Kidney glomerular epithelial cell (primary cell): ENCODE measurements at regions not wholly inside any gene's neighbourhood (a gene's known extent, or its start where the extent isn't known, plus 50 kb on each side); places are given as distances from the start of the nearest gene placed in this dataset.

ENCODE experiments used
- DNase-seq: peaks from one replicate; lab custom pipeline; 2025; lab: John Stamatoyannopoulos, UW

DNA sequence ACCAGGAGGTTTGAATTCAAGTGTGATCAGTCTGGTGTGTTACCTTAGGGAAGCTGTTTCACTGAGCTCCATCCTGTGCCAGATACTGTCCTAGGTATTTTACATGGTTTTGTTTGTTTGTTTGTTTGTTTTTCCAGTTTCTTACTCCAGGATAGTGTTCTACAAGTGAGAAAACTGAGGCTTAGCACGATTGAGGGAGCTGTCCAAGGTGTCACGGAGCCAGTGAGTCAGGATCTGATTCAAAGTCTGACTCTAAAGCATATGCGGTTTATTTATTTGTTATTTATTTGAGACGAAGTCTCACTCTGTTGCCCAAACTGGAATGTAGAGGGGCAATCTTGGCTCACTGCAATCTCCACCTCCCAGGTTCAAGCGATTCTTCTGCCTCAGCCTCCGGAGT lies 79.7 kb upstream of the GNG2 start:
- no peak for DNase-seq

DNA sequence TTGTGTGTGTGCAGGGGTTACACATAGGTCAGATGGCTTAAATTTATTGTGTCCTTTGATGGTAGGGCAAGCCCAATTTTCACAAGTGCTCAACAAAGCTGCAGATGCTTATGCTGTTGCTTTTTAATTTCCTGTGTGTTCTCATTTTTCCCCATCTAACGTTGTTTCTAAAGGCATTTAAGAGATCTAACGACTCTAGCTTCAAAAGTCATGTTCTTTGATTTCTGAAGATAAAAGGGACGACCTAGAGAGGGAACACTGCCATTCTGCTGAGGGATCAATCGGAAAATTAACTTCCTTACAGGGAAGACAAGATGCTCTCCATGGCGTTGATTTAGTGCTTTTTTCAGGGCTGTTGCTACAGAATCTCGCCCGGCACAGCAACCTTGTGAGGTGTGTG lies 79.0 kb upstream of the GNG2 start:
- no peak for DNase-seq

DNA sequence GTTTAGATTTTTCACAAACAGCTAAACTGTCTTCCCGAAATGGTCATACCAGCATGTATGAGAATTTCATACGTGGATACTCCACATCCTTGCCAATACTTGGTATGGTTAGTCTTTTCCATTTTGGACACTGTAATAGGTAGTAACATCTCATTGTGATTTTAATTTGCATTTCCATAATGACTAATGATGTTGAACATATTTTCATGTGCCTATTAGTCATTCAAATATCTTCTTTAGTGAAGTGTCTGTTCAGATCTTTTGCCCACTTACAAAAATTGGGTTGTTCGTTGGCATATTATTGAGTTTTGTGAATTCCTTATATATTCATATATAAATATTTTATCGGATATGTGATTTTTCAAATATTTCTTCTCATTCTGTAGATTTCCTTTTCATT lies 78.0 kb upstream of the GNG2 start:
- no peak for DNase-seq

DNA sequence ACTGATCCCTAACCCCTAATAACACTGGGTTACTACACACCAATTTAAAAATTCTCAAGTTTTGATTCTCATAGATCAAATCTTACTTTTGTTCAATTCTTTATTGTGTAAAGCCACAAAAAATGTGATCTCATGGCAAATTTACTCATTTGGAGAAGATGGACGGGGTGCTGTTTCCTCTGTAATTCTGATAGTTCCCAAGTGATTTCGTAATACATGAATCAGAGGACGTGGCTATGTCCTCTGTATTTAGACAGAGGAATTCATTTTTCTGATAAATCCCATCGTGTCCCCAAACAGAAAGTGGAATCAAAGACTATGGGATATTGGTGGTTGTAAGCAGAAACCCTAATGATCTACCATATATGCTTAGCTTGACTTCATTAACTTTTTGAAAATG lies 76.6 kb upstream of the GNG2 start:
- DNase-seq = no peak

DNA sequence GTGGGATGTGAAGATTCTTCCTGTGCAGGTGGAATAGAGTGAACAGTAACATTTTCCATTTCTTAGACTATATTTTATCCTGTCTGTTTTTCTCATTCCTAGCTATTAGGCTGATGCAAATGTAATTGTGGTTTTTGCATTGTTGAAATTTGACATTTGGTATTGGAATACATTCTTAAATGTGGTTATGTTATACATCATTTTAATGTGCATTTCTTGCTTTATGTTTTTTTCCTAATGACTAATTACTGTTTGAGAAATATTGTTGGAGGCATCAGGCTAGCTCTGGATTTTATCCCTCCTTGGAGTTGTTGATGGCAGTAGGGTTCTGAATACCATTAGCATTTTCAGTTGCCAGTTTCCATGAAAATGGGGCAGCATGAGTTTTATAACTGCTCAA lies 75.9 kb upstream of the GNG2 start:
- DNase-seq = no peak

DNA sequence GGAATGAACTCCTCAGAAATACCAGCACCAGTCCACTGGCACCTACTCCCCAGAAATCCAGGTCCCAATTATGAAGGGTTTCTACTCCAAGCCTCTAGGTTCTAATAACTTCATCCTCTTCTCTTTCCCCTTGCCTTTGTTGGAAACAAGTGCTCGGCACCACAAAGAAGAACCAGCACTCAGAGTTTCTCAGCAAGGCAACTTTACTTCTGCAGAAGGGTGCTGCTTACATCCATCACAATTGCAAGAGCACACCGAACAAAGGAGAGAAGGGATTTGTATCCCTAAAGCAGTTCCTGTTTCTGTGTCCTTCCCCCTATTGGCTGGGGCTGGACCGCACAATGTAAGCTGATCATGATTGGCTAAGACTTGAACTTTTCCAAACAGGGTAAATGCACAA lies 74.2 kb upstream of the GNG2 start:
- no peak for DNase-seq

DNA sequence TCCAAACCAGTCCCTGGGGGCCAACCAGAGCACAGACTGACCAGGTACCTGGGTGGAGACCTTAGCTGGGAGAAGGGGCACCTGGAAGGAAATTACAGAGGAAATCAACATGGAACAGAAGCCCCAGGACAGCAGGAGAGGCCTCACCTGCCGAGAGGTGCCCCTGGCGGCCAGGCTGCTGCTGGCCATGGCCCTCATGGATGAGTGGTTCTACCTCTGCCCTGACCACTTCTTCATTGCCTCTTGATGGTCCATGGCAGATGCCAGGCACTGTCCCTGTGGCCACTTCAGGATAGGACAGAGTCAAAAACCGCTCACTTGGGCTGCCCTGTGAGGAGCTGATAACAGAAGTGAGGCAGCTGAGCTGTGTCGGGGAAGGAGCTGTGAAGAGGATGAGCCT lies 73.1 kb upstream of the GNG2 start:
- no peak for DNase-seq

DNA sequence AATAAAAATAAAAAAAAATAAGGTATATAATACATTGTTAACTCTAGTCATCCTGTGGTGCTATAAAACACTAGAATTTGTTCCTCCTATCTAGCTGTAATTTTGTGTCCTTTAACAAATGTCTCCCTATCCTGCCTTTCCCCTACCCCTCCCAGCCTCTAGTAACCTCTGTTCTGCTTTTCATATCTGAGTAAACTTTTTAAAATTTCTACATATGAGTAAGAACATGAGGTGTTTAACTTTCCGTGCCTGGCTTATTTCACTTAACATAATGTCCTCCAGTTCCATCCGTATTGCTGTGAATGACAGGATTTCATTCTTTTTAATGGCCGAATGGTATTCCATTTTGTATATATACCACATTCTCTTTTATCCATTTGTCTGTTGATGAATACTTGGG lies 71.3 kb upstream of the GNG2 start:
- DNase-seq = no peak

DNA sequence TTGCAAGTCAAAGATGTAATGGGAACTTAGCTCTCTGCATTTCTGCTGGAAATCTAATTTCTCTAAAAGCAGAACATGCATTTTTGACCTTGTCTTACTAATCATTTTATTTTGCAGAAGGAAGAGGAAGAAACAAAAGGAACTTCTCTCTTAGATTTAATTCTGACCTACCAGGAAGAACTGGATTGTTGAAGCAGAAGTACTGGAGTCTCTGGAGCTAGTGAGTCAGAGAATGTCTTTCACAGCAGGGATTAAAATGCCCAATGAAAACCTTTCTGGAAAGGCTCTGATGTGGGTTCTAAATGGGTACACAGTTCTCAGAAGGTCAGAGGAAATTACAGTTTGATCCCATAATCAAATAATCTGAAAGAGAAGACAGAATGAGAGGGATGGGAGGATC lies 70.8 kb upstream of the GNG2 start:
- no peak for DNase-seq

DNA sequence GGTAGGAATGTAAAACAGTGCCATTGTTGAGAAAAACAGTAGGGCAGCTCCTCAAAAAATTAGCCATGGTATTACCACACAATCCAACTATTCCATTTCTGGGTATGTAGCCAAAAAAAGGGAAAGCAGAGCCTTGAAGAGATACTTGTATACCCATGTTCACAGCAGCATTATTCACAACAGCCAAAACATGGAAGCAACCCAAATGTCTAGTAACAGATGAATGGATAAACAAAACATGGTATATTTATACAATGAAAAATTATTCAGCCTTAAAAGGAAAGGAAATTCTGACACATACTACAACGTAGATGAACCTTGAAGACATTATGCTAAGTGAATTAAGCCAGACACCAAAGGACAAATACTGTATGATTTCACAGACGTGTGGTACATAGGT lies 67.6 kb upstream of the GNG2 start:
- DNase-seq = peak; percentile 3

DNA sequence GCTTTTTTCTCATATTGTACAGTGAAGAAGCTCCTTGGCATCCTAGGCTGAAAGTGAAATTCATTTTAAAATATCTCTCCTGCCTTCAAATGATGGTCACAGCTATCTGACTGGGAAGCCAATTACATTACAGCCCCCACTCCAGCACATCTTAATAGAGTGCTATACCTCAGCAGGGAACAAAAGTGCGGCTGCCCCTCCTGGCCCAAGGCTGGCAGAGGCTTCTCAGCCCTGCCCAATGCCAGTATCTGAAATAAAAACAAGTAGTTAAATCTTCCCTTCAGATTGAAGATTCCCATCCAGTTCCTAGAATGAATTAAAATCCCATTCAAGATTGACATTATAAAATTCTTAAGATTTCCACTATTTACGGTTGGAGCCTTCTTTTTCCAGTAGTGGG lies 54.9 kb upstream of the GNG2 start:
- no peak for DNase-seq

DNA sequence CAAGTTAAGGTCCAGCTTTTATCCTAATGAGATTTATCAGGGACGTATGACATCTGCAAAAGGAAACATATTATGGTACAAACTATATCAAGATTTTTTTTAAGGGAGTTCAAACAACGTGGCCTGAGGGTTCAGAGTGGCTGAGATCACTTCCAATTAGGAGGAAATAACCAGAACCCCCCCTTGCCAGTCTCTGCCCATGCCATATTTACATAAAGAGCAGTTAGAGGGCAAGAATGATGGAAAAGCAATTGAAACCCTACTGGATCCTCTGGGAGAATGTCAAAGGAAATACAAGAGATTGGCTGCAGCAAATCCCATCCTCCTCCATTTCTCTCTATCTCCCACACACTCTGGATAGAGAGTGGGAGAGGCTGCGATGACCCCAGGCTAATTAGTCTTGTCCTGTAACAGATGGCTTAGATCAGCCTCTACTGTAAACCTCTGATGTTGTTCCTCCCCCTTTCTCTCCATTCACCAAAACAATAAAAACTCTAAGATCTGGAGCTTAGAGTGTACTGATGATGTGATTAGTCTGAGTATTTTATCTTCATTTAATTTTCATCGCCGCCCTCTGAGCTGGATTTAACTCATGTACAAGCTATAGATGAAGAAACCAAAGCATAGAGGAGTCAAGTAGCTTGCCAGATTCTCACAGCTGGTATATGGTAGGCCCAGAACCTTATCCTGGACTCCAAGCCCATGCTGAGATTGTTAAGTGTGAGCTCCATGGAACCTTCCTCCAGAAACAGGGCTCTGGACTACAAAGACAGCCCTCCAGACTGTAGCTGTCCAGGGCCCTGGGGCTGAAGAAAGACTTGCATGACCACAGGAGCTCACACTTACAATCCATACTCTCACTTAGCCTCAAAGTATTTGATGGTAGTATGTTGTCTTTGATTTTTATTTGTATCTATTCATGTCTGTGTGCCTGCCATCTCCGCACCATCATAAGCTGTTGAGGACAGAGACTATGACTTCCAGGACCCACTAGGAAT lies 54.1 kb upstream of the GNG2 start:
- peak; percentile 8 for DNase-seq

DNA sequence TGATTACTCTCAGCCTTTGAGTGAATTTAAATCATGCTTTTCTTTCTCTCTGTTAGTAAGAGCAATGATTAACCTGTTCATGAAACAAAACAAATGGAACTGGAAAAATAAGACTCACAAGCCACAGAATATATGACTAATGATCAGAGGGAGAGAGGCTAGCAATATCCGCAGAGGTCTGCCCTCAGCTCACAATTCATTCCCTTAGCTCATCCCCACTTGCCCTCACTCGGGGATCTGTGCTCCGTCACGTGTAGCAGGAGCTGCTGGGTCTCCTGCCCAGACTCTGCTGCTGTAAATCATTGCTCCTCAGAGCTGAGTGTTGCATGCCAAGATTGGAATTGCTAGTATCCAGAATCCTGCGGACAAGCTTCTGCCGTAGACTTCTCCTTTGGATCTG lies 53.1 kb upstream of the GNG2 start:
- DNase-seq = peak; percentile 97
